ENCODE measurements at regions not wholly inside any gene's neighbourhood (a gene's known extent, or its start where the extent isn't known, plus 50 kb on each side); places are given as distances from the start of the nearest gene placed in this dataset.

DNA sequence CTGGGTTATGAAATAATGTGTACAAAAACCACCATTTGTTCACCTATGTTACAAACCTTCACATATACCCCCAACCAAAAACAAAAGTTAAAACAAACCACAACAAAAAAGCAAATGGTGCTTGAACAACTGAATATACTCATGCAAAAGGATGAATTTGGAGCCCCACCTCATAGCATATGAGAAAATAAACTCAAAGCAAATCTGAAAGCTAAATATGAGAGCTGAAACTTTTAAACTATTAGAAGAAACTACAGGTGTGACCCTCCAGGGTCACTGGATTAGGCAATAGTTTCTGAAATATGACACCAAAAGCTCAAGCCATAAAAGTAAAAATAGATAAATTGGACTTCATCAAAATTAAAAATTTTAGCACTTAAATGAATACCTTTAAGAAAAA is 215.5 kb upstream of the CHRM3 start:
- Mint-ChIP-seq H3K9me3 (ENCODE audit: unreplicated experiment) (no peaks in the 10 kb centered on the region), H3K4me3 (ENCODE audit: unreplicated experiment) (no peak overlapping the region), H3K36me3 (ENCODE audit: insufficient read depth, unreplicated experiment) (no peaks in the 10 kb centered on the region), H3K4me1 (ENCODE audit: low read depth, unreplicated experiment) (no peaks in the 10 kb centered on the region), H3K27me3 (ENCODE audit: insufficient read depth, unreplicated experiment) (no peaks in the 10 kb centered on the region), H3K27ac (ENCODE audit: unreplicated experiment) (no peak overlapping the region)
- intact Hi-C loops (cut with micrococcal nuclease; ENCODE audit: unreplicated experiment): no loop called here
- no peak for DNase-seq
- ChIA-PET CTCF (no interaction called here), POLR2A (no interaction called here)
- H3K36me3 ChIP-seq (ENCODE audit: control insufficient read depth, insufficient read depth, low read length): no peaks in the 10 kb centered on the region
- no TSS peak for BruUV-seq (replicated peaks)
- no peaks in the 10 kb centered on the region for H3K9me3 ChIP-seq
- TF ChIP-seq, protein P1, sequence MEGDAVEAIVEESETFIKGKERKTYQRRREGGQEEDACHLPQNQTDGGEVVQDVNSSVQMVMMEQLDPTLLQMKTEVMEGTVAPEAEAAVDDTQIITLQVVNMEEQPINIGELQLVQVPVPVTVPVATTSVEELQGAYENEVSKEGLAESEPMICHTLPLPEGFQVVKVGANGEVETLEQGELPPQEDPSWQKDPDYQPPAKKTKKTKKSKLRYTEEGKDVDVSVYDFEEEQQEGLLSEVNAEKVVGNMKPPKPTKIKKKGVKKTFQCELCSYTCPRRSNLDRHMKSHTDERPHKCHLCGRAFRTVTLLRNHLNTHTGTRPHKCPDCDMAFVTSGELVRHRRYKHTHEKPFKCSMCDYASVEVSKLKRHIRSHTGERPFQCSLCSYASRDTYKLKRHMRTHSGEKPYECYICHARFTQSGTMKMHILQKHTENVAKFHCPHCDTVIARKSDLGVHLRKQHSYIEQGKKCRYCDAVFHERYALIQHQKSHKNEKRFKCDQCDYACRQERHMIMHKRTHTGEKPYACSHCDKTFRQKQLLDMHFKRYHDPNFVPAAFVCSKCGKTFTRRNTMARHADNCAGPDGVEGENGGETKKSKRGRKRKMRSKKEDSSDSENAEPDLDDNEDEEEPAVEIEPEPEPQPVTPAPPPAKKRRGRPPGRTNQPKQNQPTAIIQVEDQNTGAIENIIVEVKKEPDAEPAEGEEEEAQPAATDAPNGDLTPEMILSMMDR (IDR thresholded peaks at IDR 0.05; ENCODE audit: insufficient read depth in 1 of 2, low read depth in 1 of 2, low read length in 1 of 2, severe bottlenecking in 1 of 2, unreplicated experiment in 1 of 2): no peak
- H3K4me1 ChIP-seq: no peaks in the 10 kb centered on the region
- H3K27me3 ChIP-seq (replicated peaks; ENCODE audit: control insufficient read depth, insufficient read depth, low read length): no peaks in the 10 kb centered on the region
- no peak overlapping the region for H3K4me3 ChIP-seq (ENCODE audit: low read depth, low read length)

- no peaks in the 10 kb centered on the region for H3K9me3 ChIP-seq
- DNase-seq: no peak
- H3K4me1 ChIP-seq: no peaks in the 10 kb centered on the region
- H3K36me3 Mint-ChIP-seq (ENCODE audit: insufficient read depth, unreplicated experiment): no peaks in the 10 kb centered on the region
- TF ChIP-seq, protein P1 (IDR thresholded peaks at IDR 0.05; ENCODE audit: insufficient read depth in 1 of 2, low read depth in 1 of 2, low read length in 1 of 2, severe bottlenecking in 1 of 2, unreplicated experiment in 1 of 2): no peak
- intact Hi-C loops (cut with micrococcal nuclease; ENCODE audit: unreplicated experiment): no loop called here
- no peak overlapping the region for H3K27ac Mint-ChIP-seq (ENCODE audit: unreplicated experiment)
- no peaks in the 10 kb centered on the region for H3K27me3 Mint-ChIP-seq (ENCODE audit: insufficient read depth, unreplicated experiment)
- H3K4me1 Mint-ChIP-seq (ENCODE audit: low read depth, unreplicated experiment): no peaks in the 10 kb centered on the region
- no TSS peak for BruUV-seq (replicated peaks)
- H3K36me3 ChIP-seq (ENCODE audit: control insufficient read depth, insufficient read depth, low read length): no peaks in the 10 kb centered on the region
- H3K9me3 Mint-ChIP-seq (ENCODE audit: unreplicated experiment): no peaks in the 10 kb centered on the region
- POLR2A ChIA-PET: no interaction called here
- H3K4me3 ChIP-seq (ENCODE audit: low read depth, low read length): no peak overlapping the region
- CTCF ChIA-PET: no interaction called here
- no peaks in the 10 kb centered on the region for H3K27me3 ChIP-seq (replicated peaks; ENCODE audit: control insufficient read depth, insufficient read depth, low read length)
- no peak overlapping the region for H3K4me3 Mint-ChIP-seq (ENCODE audit: unreplicated experiment)
Observed at GRCh38 chr1:239169276-239169675, 217.1 kb upstream of the CHRM3 start.

- ChIA-PET CTCF (no interaction called here), POLR2A (no interaction called here)
- Histone ChIP-seq H3K9me3 (no peaks in the 10 kb centered on the region; the same call in 1 of the 2 replicates), H3K4me3 (ENCODE audit: low read depth, low read length) (no peak overlapping the region), H3K4me1 (no peaks in the 10 kb centered on the region), H3K36me3 (ENCODE audit: control insufficient read depth, insufficient read depth, low read length) (no peaks in the 10 kb centered on the region), H3K27me3 (replicated peaks; ENCODE audit: control insufficient read depth, insufficient read depth, low read length) (no peaks in the 10 kb centered on the region)
- no TSS peak for BruUV-seq (replicated peaks)
- intact Hi-C loops (cut with micrococcal nuclease; ENCODE audit: unreplicated experiment): no loop called here
- no peak for DNase-seq
- no peak overlapping the region for H3K27ac Mint-ChIP-seq (ENCODE audit: unreplicated experiment)
- H3K27me3 Mint-ChIP-seq (ENCODE audit: insufficient read depth, unreplicated experiment): no peaks in the 10 kb centered on the region
- no peaks in the 10 kb centered on the region for H3K4me1 Mint-ChIP-seq (ENCODE audit: low read depth, unreplicated experiment)
- H3K4me3 Mint-ChIP-seq (ENCODE audit: unreplicated experiment): no peak overlapping the region
- no peaks in the 10 kb centered on the region for H3K36me3 Mint-ChIP-seq (ENCODE audit: insufficient read depth, unreplicated experiment)
- TF ChIP-seq, protein P1 (IDR thresholded peaks at IDR 0.05; ENCODE audit: insufficient read depth in 1 of 2, low read depth in 1 of 2, low read length in 1 of 2, severe bottlenecking in 1 of 2, unreplicated experiment in 1 of 2): no peak
- no peaks in the 10 kb centered on the region for H3K9me3 Mint-ChIP-seq (ENCODE audit: unreplicated experiment)
Observed at GRCh38 chr1:239164451-239165180, 221.8 kb upstream of the CHRM3 start.

Data from Caco-2 (cell line).